HUDEP-2 (cell line): ENCODE measurements at regions not wholly inside any gene's neighbourhood (a gene's known extent, or its start where the extent isn't known, plus 50 kb on each side); places are given as distances from the start of the nearest gene placed in this dataset.
"Not testable (repeated sequence)": the region's sequence is repeated elsewhere in the genome, so short reads cannot be mapped to it uniquely, and the experiment has no call there.

Source experiments
- DNase-seq, 76 experiments: peaks; one replicate each; lab custom pipeline; 2025; ENCODE audit not compliant: unreplicated experiment in 76 of 76; lab: John Stamatoyannopoulos, UW

- DNase-seq = no peak
Observed at GRCh38 chr7:82701949-82702348, 258.4 kb upstream of the CACNA2D1 start.

GRCh38 chr7:82700741-82701140, 257.2 kb upstream of the CACNA2D1 start:
- no peak for DNase-seq

GRCh38 chr7:82699773-82700186, 256.2 kb upstream of the CACNA2D1 start:
- no peak for DNase-seq

- DNase-seq = no peak
Observed at GRCh38 chr7:82697897-82698296, 254.3 kb upstream of the CACNA2D1 start.

GRCh38 chr7:82696631-82697030, 253.1 kb upstream of the CACNA2D1 start:
- no peak for DNase-seq

- no peak for DNase-seq
Observed at GRCh38 chr7:82694022-82694421, 250.4 kb upstream of the CACNA2D1 start.

GRCh38 chr7:82690929-82691328, 247.4 kb upstream of the CACNA2D1 start:
- DNase-seq = no peak

- DNase-seq = no peak
Observed at GRCh38 chr7:82685214-82685613, 241.6 kb upstream of the CACNA2D1 start.

GRCh38 chr7:82678716-82679115, 235.1 kb upstream of the CACNA2D1 start:
- DNase-seq = no peak

- no peak for DNase-seq
Observed at GRCh38 chr7:82678259-82678658, 234.7 kb upstream of the CACNA2D1 start.

- DNase-seq = no peak
Observed at GRCh38 chr7:82677493-82677892, 233.9 kb upstream of the CACNA2D1 start.

GRCh38 chr7:82676777-82677463, 233.3 kb upstream of the CACNA2D1 start:
- no peak for DNase-seq

GRCh38 chr7:82675396-82675795, 231.8 kb upstream of the CACNA2D1 start:
- DNase-seq = no peak

- no peak for DNase-seq
Observed at GRCh38 chr7:82674268-82674667, 230.7 kb upstream of the CACNA2D1 start.

- no peak for DNase-seq
Observed at GRCh38 chr7:82672078-82672477, 228.5 kb upstream of the CACNA2D1 start.

- DNase-seq = no peak
Observed at GRCh38 chr7:82669141-82669540, 225.6 kb upstream of the CACNA2D1 start.

- DNase-seq = no peak
Observed at GRCh38 chr7:82668676-82669075, 225.1 kb upstream of the CACNA2D1 start.

- DNase-seq = no peak
Observed at GRCh38 chr7:82665966-82666507, 222.5 kb upstream of the CACNA2D1 start.

GRCh38 chr7:82655965-82656364, 212.4 kb upstream of the CACNA2D1 start:
- no peak for DNase-seq

- DNase-seq = not testable (repeated sequence)
Observed at GRCh38 chr7:82650095-82650494, 206.5 kb upstream of the CACNA2D1 start.

GRCh38 chr7:82633592-82633991, 190.0 kb upstream of the CACNA2D1 start:
- DNase-seq = no peak

- no peak for DNase-seq
Observed at GRCh38 chr7:82631998-82632397, 188.4 kb upstream of the CACNA2D1 start.

GRCh38 chr7:82629583-82629982, 186.0 kb upstream of the CACNA2D1 start:
- no peak for DNase-seq
